ENCODE measurements at regions not wholly inside any gene's neighbourhood (a gene's known extent, or its start where the extent isn't known, plus 50 kb on each side); places are given as distances from the start of the nearest gene placed in this dataset.

DNA sequence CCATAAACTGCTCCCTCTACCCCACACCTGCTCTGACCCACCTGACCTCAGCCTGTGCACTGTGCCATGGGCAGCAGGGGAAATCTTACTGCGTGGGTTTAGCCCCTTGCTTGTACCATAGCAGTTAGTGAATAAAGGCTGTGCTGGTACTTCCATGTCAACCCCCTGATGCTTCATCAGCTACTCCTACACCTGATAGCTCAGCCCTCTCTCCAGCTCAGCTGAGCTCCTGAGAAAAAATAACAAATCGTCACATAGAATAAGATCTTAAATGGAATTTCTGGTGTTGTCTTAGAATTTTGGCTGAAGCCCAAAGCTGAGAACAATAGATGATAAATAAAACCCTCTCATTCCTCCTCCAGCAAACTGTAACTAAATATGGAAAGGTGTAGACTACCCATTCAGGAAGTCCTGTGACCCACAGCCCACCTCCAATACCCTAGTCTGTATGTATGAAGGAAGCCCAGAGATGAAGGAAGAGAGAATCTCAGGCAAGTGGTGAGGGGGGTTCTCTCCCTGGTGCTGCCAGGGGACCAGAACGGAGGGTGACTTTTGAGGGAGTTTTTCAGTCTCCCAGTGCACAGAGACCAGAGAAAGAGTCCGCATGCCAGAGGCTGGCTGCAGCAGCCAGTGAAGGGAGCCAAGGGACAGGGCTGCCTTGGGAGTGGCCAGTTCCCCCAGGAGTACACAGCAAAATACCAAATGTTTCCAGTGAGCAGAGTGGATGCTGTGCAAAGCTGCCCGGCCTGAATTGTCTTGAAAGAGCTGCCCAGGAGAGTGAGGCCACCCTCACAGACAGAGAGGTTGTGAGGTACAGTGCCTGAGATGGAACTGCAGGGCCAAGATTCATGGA is 227.3 kb downstream of the QDPR start:
- H3K27me3 ChIP-seq (ENCODE audit: control insufficient read depth, insufficient read depth, low read length, poor library complexity, severe bottlenecking) = no peaks in the 10 kb centered on the region
- no peaks in the 10 kb centered on the region for H3K9me3 ChIP-seq (ENCODE audit: control insufficient read depth, low read length)
- WGBS, 2 experiments = 94% methylated on average over 4 to 5 of the region's 5 CpGs
- H3K4me1 ChIP-seq (ENCODE audit: control insufficient read depth, insufficient read depth, low read length) = no peaks in the 10 kb centered on the region
- H3K36me3 ChIP-seq (ENCODE audit: control insufficient read depth, insufficient read depth, low read length) = no peaks in the 10 kb centered on the region
- H3K4me3 ChIP-seq (ENCODE audit: insufficient read depth, low read depth, low read length) = no peak overlapping the region
- H3K27ac ChIP-seq (ENCODE audit: insufficient read depth, low read depth, low read length, poor library complexity, severe bottlenecking) = no peak overlapping the region

DNA sequence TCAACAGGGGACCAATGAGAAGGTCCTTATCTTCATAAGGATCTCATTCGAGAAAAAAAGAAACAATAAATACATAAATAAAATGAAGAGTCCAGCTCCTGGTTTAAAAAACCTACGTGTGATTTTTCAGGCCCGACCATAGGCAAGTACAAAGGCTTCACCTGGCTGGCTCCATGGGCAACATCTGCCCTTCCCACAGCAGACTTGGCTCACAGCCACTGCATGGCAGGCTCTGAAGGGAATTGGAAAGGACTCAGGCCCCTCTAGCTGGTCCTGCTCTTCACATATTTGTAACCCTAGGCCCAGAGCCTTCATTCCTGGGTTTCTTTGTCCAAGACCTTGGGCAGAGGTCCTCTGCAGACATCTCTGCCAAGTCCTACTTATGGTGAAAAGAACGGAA is 228.1 kb downstream of the QDPR start:
- no peaks in the 10 kb centered on the region for H3K36me3 ChIP-seq (ENCODE audit: control insufficient read depth, insufficient read depth, low read length)
- no peak overlapping the region for H3K27ac ChIP-seq (ENCODE audit: insufficient read depth, low read depth, low read length, poor library complexity, severe bottlenecking)
- 90 to 91% methylated on average over 3 to 4 of the region's 4 CpGs for WGBS, 2 experiments
- H3K27me3 ChIP-seq (ENCODE audit: control insufficient read depth, insufficient read depth, low read length, poor library complexity, severe bottlenecking) = no peaks in the 10 kb centered on the region
- no peaks in the 10 kb centered on the region for H3K4me1 ChIP-seq (ENCODE audit: control insufficient read depth, insufficient read depth, low read length)
- no peaks in the 10 kb centered on the region for H3K9me3 ChIP-seq (ENCODE audit: control insufficient read depth, low read length)
- no peak overlapping the region for H3K4me3 ChIP-seq (ENCODE audit: insufficient read depth, low read depth, low read length)

GRCh38 chr4:17283251-17283650 is 228.6 kb downstream of the QDPR start:
- no peak overlapping the region for H3K27ac ChIP-seq (ENCODE audit: insufficient read depth, low read depth, low read length, poor library complexity, severe bottlenecking)
- H3K36me3 ChIP-seq (ENCODE audit: control insufficient read depth, insufficient read depth, low read length) = no peaks in the 10 kb centered on the region
- WGBS, 2 experiments = 89 to 91% methylated on average over 7 of the region's 7 CpGs
- H3K4me1 ChIP-seq (ENCODE audit: control insufficient read depth, insufficient read depth, low read length) = no peaks in the 10 kb centered on the region
- H3K4me3 ChIP-seq (ENCODE audit: insufficient read depth, low read depth, low read length) = no peak overlapping the region
- no peaks in the 10 kb centered on the region for H3K27me3 ChIP-seq (ENCODE audit: control insufficient read depth, insufficient read depth, low read length, poor library complexity, severe bottlenecking)
- no peaks in the 10 kb centered on the region for H3K9me3 ChIP-seq (ENCODE audit: control insufficient read depth, low read length)

DNA sequence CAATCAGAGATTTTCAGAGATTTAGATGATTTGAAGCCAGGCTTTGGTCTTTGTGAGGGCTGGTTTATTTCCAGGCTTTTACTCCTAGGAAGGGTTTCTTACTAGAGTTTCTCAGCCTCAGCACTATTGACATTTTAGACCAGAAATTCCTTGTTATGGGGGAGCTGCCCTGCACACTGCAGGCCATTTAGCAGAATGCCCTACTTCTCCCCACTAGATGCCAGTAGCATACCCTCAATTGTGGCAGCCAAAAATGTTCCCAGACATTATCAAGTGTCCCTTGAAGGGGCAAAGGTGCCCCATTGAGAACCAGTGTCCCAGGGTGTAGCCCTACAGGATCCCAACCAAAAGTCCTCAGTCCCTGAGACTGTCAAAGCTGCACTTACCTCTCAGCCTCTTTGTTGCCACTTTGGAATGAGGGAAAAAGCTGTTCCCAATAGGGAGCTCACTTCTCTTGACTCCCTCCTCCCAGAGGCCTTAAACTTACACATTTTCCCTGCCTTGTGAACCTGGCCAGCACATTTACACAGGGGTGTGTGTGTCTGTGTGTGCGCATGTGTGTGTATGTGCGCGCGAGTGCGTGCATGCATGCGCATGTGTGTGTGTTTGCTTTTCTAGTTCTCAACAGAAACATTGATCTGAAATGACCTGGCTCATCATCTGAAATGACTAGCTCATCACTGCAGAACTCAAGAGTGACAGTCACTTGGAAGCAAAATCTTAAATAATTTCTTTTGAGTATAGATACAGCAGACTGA is 231.4 kb downstream of the QDPR start:
- H3K36me3 ChIP-seq (ENCODE audit: control insufficient read depth, insufficient read depth, low read length) = no peaks in the 10 kb centered on the region
- H3K27me3 ChIP-seq (ENCODE audit: control insufficient read depth, insufficient read depth, low read length, poor library complexity, severe bottlenecking) = no peaks in the 10 kb centered on the region
- 96 to 100% methylated on average over 6 of the region's 6 CpGs for WGBS, 2 experiments

GRCh38 chr4:17276776-17277175 is 235.1 kb downstream of the QDPR start:
- no peaks in the 10 kb centered on the region for H3K9me3 ChIP-seq (ENCODE audit: control insufficient read depth, low read length)
- H3K27ac ChIP-seq (ENCODE audit: insufficient read depth, low read depth, low read length, poor library complexity, severe bottlenecking) = no peak overlapping the region
- H3K4me3 ChIP-seq (ENCODE audit: insufficient read depth, low read depth, low read length) = no peak overlapping the region
- WGBS, 2 experiments = 88 to 93% methylated on average over 6 of the region's 6 CpGs
- no peaks in the 10 kb centered on the region for H3K4me1 ChIP-seq (ENCODE audit: control insufficient read depth, insufficient read depth, low read length)
- H3K36me3 ChIP-seq (ENCODE audit: control insufficient read depth, insufficient read depth, low read length) = no peaks in the 10 kb centered on the region
- no peaks in the 10 kb centered on the region for H3K27me3 ChIP-seq (ENCODE audit: control insufficient read depth, insufficient read depth, low read length, poor library complexity, severe bottlenecking)

More for the DNA sequence above, 231.4 kb downstream of the QDPR start:
- Histone ChIP-seq H3K4me1 (ENCODE audit: control insufficient read depth, insufficient read depth, low read length) (no peaks in the 10 kb centered on the region), H3K9me3 (ENCODE audit: control insufficient read depth, low read length) (no peaks in the 10 kb centered on the region), H3K4me3 (ENCODE audit: insufficient read depth, low read depth, low read length) (no peak overlapping the region), H3K27ac (ENCODE audit: insufficient read depth, low read depth, low read length, poor library complexity, severe bottlenecking) (no peak overlapping the region)

DNA sequence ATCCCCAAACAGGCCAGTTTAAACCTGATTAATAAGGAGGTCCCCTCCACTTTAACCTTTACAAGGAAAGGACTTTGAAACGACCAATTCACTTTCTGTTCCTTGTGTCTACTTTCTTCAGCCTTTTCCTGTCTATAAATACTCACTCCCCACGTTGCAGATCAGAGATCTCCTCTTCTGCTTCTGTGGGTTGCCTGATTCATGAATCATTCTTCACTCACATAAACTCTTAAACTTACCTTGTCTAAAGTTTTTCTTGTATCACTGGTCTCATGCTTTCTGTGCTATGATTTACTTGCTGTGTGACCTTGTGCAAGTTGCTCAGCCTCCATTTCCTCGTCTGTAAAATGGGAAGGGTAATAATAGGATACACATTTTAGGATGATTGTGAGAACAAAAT is 236.1 kb downstream of the QDPR start:
- Histone ChIP-seq H3K27ac (ENCODE audit: insufficient read depth, low read depth, low read length, poor library complexity, severe bottlenecking) (no peak overlapping the region), H3K36me3 (ENCODE audit: control insufficient read depth, insufficient read depth, low read length) (no peaks in the 10 kb centered on the region), H3K4me1 (ENCODE audit: control insufficient read depth, insufficient read depth, low read length) (no peaks in the 10 kb centered on the region), H3K9me3 (ENCODE audit: control insufficient read depth, low read length) (no peaks in the 10 kb centered on the region), H3K27me3 (ENCODE audit: control insufficient read depth, insufficient read depth, low read length, poor library complexity, severe bottlenecking) (no peaks in the 10 kb centered on the region), H3K4me3 (ENCODE audit: insufficient read depth, low read depth, low read length) (no peak overlapping the region)
- WGBS, 2 experiments = 86 to 88% methylated on average over 3 of the region's 3 CpGs

DNA sequence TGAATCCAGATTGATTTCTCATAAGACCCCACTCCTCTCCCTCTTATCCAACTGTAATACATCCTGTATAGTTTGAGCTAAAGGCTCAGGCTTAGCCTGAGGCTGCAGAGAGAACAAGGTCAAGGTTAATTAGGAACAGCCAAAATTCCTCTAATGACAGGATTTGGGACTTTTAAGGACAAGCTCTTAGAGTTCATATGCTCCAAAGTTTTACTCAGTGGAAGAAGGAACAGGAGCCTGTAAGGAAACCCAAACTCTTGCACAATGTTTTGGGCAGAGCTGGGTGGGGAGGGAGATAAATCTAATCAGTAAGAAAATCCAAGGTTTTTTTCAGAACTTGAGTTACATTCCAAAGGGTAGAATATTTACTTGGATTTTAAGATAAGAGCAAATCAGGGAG is 238.8 kb downstream of the QDPR start:
- no peak overlapping the region for H3K27ac ChIP-seq (ENCODE audit: insufficient read depth, low read depth, low read length, poor library complexity, severe bottlenecking)
- no peaks in the 10 kb centered on the region for H3K36me3 ChIP-seq (ENCODE audit: control insufficient read depth, insufficient read depth, low read length)
- H3K4me1 ChIP-seq (ENCODE audit: control insufficient read depth, insufficient read depth, low read length) = no peaks in the 10 kb centered on the region
- no peaks in the 10 kb centered on the region for H3K27me3 ChIP-seq (ENCODE audit: control insufficient read depth, insufficient read depth, low read length, poor library complexity, severe bottlenecking)
- no peak overlapping the region for H3K4me3 ChIP-seq (ENCODE audit: insufficient read depth, low read depth, low read length)
- no peaks in the 10 kb centered on the region for H3K9me3 ChIP-seq (ENCODE audit: control insufficient read depth, low read length)

- no peaks in the 10 kb centered on the region for H3K9me3 ChIP-seq (ENCODE audit: control insufficient read depth, low read length)
- no peak overlapping the region for H3K27ac ChIP-seq (ENCODE audit: insufficient read depth, low read depth, low read length, poor library complexity, severe bottlenecking)
- H3K27me3 ChIP-seq (ENCODE audit: control insufficient read depth, insufficient read depth, low read length, poor library complexity, severe bottlenecking) = no peaks in the 10 kb centered on the region
- no peak overlapping the region for H3K4me3 ChIP-seq (ENCODE audit: insufficient read depth, low read depth, low read length)
- WGBS, 2 experiments = 84 to 93% methylated on average over 6 of the region's 6 CpGs
- H3K4me1 ChIP-seq (ENCODE audit: control insufficient read depth, insufficient read depth, low read length) = no peaks in the 10 kb centered on the region
- no peaks in the 10 kb centered on the region for H3K36me3 ChIP-seq (ENCODE audit: control insufficient read depth, insufficient read depth, low read length)
Measured at GRCh38 chr4:17272154-17272553, 239.7 kb downstream of the QDPR start.

GRCh38 chr4:17265653-17266052 is 246.2 kb downstream of the QDPR start:
- no peaks in the 10 kb centered on the region for H3K9me3 ChIP-seq (ENCODE audit: control insufficient read depth, low read length)

DNA sequence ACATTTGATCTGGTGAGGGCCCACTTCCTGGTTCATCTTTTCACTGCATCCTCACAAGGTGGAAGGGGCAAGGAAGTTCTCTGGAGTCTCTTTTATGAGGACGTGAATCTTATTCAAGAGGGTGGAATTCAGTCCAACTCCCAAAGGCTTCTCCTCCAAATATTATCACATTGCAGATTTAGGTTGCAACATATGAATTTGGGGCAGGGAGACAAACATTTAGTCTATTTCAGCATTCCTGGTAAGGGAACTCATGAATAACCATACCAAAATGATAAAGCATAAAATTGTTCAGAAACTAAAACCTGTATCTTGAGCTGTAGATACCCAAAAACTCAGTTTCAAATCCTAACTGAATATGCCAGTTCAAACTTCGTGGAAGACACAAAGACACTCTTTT is 246.8 kb downstream of the QDPR start:
- WGBS, 2 experiments = 83 to 86% methylated on average over 1 to 2 of the region's 2 CpGs
- Histone ChIP-seq H3K4me1 (ENCODE audit: control insufficient read depth, insufficient read depth, low read length) (no peaks in the 10 kb centered on the region), H3K9me3 (ENCODE audit: control insufficient read depth, low read length) (no peaks in the 10 kb centered on the region), H3K27ac (ENCODE audit: insufficient read depth, low read depth, low read length, poor library complexity, severe bottlenecking) (no peak overlapping the region), H3K27me3 (ENCODE audit: control insufficient read depth, insufficient read depth, low read length, poor library complexity, severe bottlenecking) (no peaks in the 10 kb centered on the region), H3K36me3 (ENCODE audit: control insufficient read depth, insufficient read depth, low read length) (no peaks in the 10 kb centered on the region), H3K4me3 (ENCODE audit: insufficient read depth, low read depth, low read length) (no peak overlapping the region)

More at GRCh38 chr4:17265653-17266052, 246.2 kb downstream of the QDPR start:
- H3K4me1 ChIP-seq (ENCODE audit: control insufficient read depth, insufficient read depth, low read length) = no peaks in the 10 kb centered on the region
- no peak overlapping the region for H3K27ac ChIP-seq (ENCODE audit: insufficient read depth, low read depth, low read length, poor library complexity, severe bottlenecking)
- no peaks in the 10 kb centered on the region for H3K36me3 ChIP-seq (ENCODE audit: control insufficient read depth, insufficient read depth, low read length)
- 93 to 94% methylated on average over 4 of the region's 4 CpGs for WGBS, 2 experiments
- H3K4me3 ChIP-seq (ENCODE audit: insufficient read depth, low read depth, low read length) = no peak overlapping the region
- no peaks in the 10 kb centered on the region for H3K27me3 ChIP-seq (ENCODE audit: control insufficient read depth, insufficient read depth, low read length, poor library complexity, severe bottlenecking)

Measured in ectodermal cell (in vitro differentiated cells).